GM12878 (cell line): ENCODE measurements at regions not wholly inside any gene's neighbourhood (a gene's known extent, or its start where the extent isn't known, plus 50 kb on each side); places are given as distances from the start of the nearest gene placed in this dataset.

Experiments
- CTCF ChIP-seq, 3 experiments: IDR thresholded peaks in 2 of 3; conservative IDR thresholded peaks in 1 of 3; 2 replicates each; pipeline ENCODE4 v1.5.1; 2011; ENCODE audit warnings: low read depth in 3 of 3, low read length in 3 of 3, mild to moderate bottlenecking in 3 of 3, control low read depth in 2 of 3, moderate library complexity in 2 of 3, inconsistent platforms in 1 of 3, mixed read lengths in 1 of 3; ENCODE audit not compliant: control insufficient read depth in 2 of 3, insufficient read depth in 1 of 3; ENCODE audit errors: extremely low read depth in 1 of 3
- EZH2 ChIP-seq: IDR thresholded peaks from 2 replicates; pipeline ENCODE4 v1.6.1; 2012; ENCODE audit warnings: low read depth, mild to moderate bottlenecking, control low read depth, inconsistent platforms, low read length, borderline replicate concordance; ENCODE audit not compliant: control insufficient read depth
- MYC ChIP-seq: IDR thresholded peaks from 2 replicates; pipeline ENCODE4 v1.6.1; 2011; ENCODE audit warnings: mild to moderate bottlenecking, low read length, moderate library complexity, inconsistent platforms; ENCODE audit not compliant: insufficient read depth, insufficient replicate concordance, insufficient read length, severe bottlenecking
- POLR2A ChIP-seq: IDR thresholded peaks from 2 replicates; pipeline ENCODE4 v1.6.1; 2011; ENCODE audit warnings: low read depth, mild to moderate bottlenecking, low read length
- POLR2AphosphoS5 ChIP-seq: IDR thresholded peaks from 2 replicates; pipeline ENCODE4 v1.6.1; 2011; ENCODE audit warnings: mild to moderate bottlenecking, low read length, inconsistent platforms
- RBBP5 ChIP-seq: fragments of 200-600 bp; sonication (generic); conservative IDR thresholded peaks from 2 replicates; pipeline ENCODE4 v1.6.1; 2016
- TAF1 ChIP-seq: IDR thresholded peaks from 2 replicates; pipeline ENCODE4 v1.6.1; 2011; ENCODE audit warnings: mild to moderate bottlenecking, low read depth, low read length, borderline replicate concordance
- YY1 ChIP-seq: IDR thresholded peaks from 2 replicates; pipeline ENCODE4 v1.6.1; 2011; ENCODE audit warnings: low read depth, mild to moderate bottlenecking, low read length
- ZNF274 ChIP-seq: IDR thresholded peaks from one replicate; pipeline ENCODE4 v1.8.0; 2011; ENCODE audit not compliant: insufficient read length, insufficient read depth
- TF ChIP-seq, protein P1 (sequence below): IDR thresholded peaks from 2 replicates; pipeline ENCODE4 v1.6.1; 2012; ENCODE audit warnings: low read depth, low read length, improper control_type of control experiment

DNA sequence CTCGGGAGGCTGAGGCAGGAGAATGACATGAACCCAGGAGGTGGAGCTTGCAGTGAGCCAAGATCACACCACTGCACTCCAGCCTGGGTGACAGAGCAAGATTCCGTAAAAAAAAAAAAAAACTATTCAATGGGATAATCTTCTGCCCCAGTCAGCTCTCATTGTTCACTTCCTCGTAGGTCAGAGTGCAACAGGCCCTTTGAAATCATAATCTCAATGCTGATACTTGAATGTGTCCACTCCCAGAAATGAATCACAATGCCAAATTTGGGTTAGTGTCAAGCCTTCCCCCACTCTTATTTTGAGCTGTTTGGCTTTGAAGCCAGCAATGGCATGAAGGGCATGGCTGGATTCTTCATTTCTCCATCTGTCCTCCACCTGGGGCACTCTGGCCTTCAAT, 610.3 kb upstream of the KLF4 start:
- TF ChIP-seq TAF1 (no peak), YY1 (no peak), ZNF274 (no peak), RBBP5 (no peak), POLR2AphosphoS5 (no peak), MYC (no peak), EZH2 (no peak), CTCF (IDR thresholded peaks at IDR 0.05 in 2 of 3, conservative IDR thresholded peaks at IDR 0.05 in 1 of 3; ENCODE audit: control insufficient read depth in 2 of 3, extremely low read depth in 1 of 3, insufficient read depth in 1 of 3, low read depth in 3 of 3, low read length in 3 of 3) (no peak), POLR2A (no peak)
- TF ChIP-seq, protein P1, sequence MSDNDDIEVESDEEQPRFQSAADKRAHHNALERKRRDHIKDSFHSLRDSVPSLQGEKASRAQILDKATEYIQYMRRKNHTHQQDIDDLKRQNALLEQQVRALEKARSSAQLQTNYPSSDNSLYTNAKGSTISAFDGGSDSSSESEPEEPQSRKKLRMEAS = no peak
